ENCODE measurements at regions not wholly inside any gene's neighbourhood (a gene's known extent, or its start where the extent isn't known, plus 50 kb on each side); places are given as distances from the start of the nearest gene placed in this dataset.

DNA sequence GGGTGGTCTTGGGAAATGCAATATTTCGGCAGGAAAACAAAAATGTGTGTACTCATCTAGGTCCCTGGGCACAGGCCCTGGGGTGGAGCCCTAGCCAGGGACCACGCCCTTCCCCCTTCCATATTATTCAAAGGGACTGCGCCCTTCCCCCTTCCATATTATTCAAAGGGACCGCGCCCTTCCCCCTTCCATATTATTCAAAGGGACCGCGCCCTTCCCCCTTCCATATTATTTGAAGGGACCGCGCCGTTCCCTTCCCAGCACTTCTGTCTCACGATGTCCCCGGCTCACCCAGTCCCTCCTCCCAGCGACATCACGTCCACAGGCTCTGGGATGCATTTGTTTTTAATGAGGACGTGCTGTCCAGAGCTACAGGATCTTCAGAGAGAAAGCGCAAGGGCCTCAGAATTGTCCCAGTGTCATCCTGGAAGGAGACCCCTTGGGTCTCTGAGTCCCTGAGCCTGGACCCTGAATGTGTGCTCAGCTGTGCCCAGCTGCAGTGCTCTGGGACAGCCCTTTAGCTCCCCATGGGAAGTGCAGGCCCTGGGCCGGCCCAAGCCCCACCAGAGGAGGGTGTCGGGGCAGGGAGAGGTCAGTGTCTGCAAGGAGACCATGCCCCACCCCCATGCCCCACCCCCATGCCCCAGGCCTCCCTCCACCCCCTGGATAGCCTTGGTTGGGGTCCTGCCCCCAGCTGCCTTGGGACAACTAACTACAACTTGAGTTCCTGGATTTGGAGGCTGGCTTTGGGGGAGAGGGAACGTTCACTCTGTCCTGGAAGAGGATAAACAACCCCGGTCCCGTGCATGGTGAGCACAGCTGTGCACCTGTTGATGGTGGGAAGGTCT, 810.0 kb downstream of the BRD1 start:
- H3K4me3 ChIP-seq (ENCODE audit: low read length) = no peak overlapping the region
- TF ChIP-seq, protein P1, sequence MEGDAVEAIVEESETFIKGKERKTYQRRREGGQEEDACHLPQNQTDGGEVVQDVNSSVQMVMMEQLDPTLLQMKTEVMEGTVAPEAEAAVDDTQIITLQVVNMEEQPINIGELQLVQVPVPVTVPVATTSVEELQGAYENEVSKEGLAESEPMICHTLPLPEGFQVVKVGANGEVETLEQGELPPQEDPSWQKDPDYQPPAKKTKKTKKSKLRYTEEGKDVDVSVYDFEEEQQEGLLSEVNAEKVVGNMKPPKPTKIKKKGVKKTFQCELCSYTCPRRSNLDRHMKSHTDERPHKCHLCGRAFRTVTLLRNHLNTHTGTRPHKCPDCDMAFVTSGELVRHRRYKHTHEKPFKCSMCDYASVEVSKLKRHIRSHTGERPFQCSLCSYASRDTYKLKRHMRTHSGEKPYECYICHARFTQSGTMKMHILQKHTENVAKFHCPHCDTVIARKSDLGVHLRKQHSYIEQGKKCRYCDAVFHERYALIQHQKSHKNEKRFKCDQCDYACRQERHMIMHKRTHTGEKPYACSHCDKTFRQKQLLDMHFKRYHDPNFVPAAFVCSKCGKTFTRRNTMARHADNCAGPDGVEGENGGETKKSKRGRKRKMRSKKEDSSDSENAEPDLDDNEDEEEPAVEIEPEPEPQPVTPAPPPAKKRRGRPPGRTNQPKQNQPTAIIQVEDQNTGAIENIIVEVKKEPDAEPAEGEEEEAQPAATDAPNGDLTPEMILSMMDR (IDR thresholded peaks at IDR 0.05; ENCODE audit: insufficient read depth, low read depth, low read length, missing control alignments) = no peak
- no peak for DNase-seq (ENCODE audit: low read depth)

DNA sequence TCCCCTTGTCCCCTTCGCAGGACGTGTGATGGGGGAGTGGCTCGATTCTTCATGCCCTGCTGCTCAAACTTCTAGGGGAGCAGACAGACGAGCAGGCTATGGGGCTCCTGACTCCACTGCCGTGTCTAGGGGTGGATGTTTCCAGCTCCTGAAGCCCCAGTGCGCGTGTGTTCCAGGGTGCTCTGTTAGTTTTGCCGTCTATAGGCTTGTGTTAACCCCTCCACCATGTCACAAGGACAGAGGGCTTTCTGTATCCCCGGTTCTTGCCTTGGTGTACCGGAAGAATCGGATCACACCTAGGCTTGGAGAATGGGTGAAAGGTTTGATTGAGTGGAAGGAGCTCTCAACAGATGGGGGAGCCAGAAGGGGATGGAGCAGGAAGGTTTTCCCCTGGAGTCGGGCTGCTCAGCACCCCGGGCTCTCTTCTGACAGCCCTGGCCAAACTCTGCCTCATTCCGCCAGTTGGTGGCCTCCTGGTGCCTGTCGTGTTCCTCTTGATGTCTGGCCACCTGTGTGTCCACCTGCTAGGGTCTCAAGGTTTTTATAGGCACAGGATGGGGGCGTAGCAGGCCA, 810.7 kb downstream of the BRD1 start:
- no peak for DNase-seq (ENCODE audit: low read depth)
- no peak overlapping the region for H3K4me3 ChIP-seq (ENCODE audit: low read length)
- TF ChIP-seq, protein P1 (IDR thresholded peaks at IDR 0.05; ENCODE audit: insufficient read depth, low read depth, low read length, missing control alignments) = no peak

DNA sequence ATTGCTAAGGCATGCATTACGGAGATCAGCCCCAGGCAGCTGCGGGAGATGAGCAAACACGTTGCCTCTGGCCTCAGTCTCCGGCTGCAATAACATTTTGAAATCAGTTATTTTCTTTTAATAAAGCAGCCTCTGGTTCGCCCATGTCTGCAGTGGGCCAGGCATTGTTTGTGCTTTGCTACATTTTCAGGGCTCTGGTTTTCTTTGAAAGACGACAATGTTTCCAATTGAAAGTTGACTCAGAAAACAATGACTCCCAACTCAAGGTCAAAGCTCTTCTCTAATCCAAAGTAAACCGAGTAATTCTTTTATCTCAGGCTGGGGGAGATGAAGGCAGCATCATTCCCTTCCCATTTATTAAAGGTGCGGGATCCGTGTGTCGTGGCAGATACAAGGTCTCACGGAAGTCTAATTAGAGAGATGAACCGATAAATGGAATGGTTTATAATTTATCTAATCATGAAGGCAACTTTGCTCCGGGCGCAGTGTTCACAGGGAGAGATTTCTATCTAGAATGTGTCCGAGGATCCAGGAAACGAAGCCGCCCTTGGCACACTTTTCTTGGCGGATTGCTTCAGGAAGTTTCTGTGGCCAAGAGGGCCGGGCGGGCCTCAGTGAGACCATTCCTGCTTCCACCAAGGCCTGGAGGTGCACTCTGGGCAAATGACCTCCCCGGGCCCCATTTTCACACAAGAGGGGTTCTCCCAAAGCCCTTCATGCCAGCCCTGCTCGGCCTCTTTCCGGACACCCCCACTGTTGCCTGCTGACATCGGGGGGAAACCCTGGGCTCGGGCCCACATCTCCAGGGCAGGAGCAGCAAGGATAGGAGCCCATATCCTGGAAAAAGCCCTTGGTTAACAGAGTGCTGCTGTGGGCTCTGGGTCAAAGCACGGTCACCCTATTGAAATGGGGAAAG, 811.4 kb downstream of the BRD1 start:
- no peak for DNase-seq (ENCODE audit: low read depth)
- H3K4me3 ChIP-seq (ENCODE audit: low read length) = no peak overlapping the region
- TF ChIP-seq, protein P1 (IDR thresholded peaks at IDR 0.05; ENCODE audit: insufficient read depth, low read depth, low read length, missing control alignments) = no peak

- DNase-seq (ENCODE audit: low read depth) = no peak
- TF ChIP-seq, protein P1 (IDR thresholded peaks at IDR 0.05; ENCODE audit: insufficient read depth, low read depth, low read length, missing control alignments) = no peak
- H3K4me3 ChIP-seq (ENCODE audit: low read length) = no peak overlapping the region
These were observed 812.2 kb downstream of the BRD1 start for GRCh38 chr22:49015459-49015858.

- DNase-seq (ENCODE audit: low read depth) = no peak
- TF ChIP-seq, protein P1 (IDR thresholded peaks at IDR 0.05; ENCODE audit: insufficient read depth, low read depth, low read length, missing control alignments) = no peak
- H3K4me3 ChIP-seq (ENCODE audit: low read length) = no peak overlapping the region
These were observed 813.2 kb downstream of the BRD1 start for GRCh38 chr22:49014227-49015201.

DNA sequence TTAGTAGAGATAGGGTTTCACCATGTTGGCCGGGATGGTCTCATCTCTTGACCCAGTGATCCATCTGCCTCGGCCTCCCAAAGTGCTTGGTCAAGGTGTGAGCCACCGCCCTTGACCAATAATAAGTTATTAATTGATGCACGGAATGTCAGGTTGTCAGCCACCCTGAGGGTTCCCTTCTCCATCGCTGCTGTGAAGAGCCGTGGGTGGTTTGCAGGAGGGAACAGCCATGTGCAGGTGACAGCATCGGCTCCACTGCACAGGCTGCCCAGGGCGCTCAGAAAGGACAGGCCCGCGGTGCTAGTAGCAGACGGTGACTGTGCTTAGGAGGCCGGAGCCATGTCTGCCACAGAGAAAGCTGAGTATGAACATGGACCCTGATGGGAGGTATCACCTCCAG, 814.0 kb downstream of the BRD1 start:
- H3K4me3 ChIP-seq (ENCODE audit: low read length) = no peak overlapping the region
- TF ChIP-seq, protein P1 (IDR thresholded peaks at IDR 0.05; ENCODE audit: insufficient read depth, low read depth, low read length, missing control alignments) = no peak
- DNase-seq (ENCODE audit: low read depth) = no peak

All from epithelial cell of esophagus (primary cell).